ENCODE measurements at regions not wholly inside any gene's neighbourhood (a gene's known extent, or its start where the extent isn't known, plus 50 kb on each side); places are given as distances from the start of the nearest gene placed in this dataset.

- Mint-ChIP-seq H3K4me1 (peaks cover 0 to 2% (median 0%) of the 10 kb centered on the region in 4 donors), H3K9me3 (peaks cover 0 to 14% (median 4%) of the 10 kb centered on the region in 7 donors), H3K36me3 (no peaks in the 10 kb centered on the region), H3K27ac (no peak overlapping the region), H3K4me3 (no peak overlapping the region), H3K27me3 (peaks cover 4% of the 10 kb centered on the region)
- DNase-seq: no peak
- Histone ChIP-seq H3K36me3 (ENCODE audit: control insufficient read depth, insufficient read depth, low read length) (no peaks in the 10 kb centered on the region), H3K9me3 (ENCODE audit: control insufficient read depth in 2 of 2, low read length in 2 of 2) (no peaks in the 10 kb centered on the region), H3K4me1 (ENCODE audit: control insufficient read depth, insufficient read depth, low read length, poor library complexity, severe bottlenecking) (no peaks in the 10 kb centered on the region), H3K27me3 (ENCODE audit: control insufficient read depth, insufficient read depth, low read length) (no peaks in the 10 kb centered on the region), H3K4me3 (ENCODE audit: low read depth, low read length) (no peak overlapping the region), H3K27ac (ENCODE audit: insufficient read depth, low read length, poor library complexity, severe bottlenecking) (no peak overlapping the region)
- no peak for ATAC-seq (ENCODE audit: low read depth in 2 of 2)
These were observed 1539.5 kb upstream of the TMEM132C start for GRCh38 chr12:126727218-126728075.

DNA sequence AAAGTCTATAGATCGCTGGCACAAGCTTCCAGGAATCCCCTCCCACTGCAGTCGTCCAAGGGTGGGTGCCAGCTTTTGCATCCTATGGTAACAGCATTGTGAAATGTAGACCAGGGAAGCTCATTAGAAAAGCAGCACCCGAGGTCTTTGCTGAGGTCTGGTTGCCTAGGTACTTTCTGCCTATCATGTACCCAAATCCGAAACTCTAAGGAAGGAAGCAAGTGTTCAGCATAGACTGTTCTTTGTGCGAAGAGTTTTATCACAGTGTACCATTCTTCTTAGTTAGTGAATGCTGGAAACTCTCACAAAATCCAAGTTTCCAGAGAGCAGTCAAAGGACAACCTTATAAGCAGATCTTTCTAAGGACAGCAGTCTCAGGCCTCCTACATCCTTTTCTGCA lies 1532.7 kb upstream of the TMEM132C start:
- Histone ChIP-seq H3K36me3 (ENCODE audit: control insufficient read depth, insufficient read depth, low read length) (no peaks in the 10 kb centered on the region), H3K4me1 (ENCODE audit: control insufficient read depth, insufficient read depth, low read length, poor library complexity, severe bottlenecking) (no peaks in the 10 kb centered on the region), H3K27me3 (ENCODE audit: control insufficient read depth, insufficient read depth, low read length) (no peaks in the 10 kb centered on the region), H3K27ac (ENCODE audit: insufficient read depth, low read length, poor library complexity, severe bottlenecking) (no peak overlapping the region), H3K4me3 (ENCODE audit: low read depth, low read length) (no peak overlapping the region), H3K9me3 (ENCODE audit: control insufficient read depth in 2 of 2, low read length in 2 of 2) (no peaks in the 10 kb centered on the region)
- Mint-ChIP-seq H3K4me3 (no peak overlapping the region), H3K27ac (no peak overlapping the region), H3K36me3 (no peaks in the 10 kb centered on the region), H3K27me3 (no peaks in the 10 kb centered on the region), H3K4me1 (no peaks in the 10 kb centered on the region), H3K9me3 (peaks cover 0 to 8% (median 2%) of the 10 kb centered on the region in 7 donors)
- ATAC-seq (ENCODE audit: low read depth in 2 of 2) (no peak), DNase-seq (no peak)

- no peaks in the 10 kb centered on the region for H3K27me3 ChIP-seq (ENCODE audit: control insufficient read depth, insufficient read depth, low read length)
- H3K9me3 Mint-ChIP-seq: peaks cover 0 to 8% (median 1%) of the 10 kb centered on the region in 7 donors
These were observed 1532.3 kb upstream of the TMEM132C start for GRCh38 chr12:126734710-126735109.

DNA sequence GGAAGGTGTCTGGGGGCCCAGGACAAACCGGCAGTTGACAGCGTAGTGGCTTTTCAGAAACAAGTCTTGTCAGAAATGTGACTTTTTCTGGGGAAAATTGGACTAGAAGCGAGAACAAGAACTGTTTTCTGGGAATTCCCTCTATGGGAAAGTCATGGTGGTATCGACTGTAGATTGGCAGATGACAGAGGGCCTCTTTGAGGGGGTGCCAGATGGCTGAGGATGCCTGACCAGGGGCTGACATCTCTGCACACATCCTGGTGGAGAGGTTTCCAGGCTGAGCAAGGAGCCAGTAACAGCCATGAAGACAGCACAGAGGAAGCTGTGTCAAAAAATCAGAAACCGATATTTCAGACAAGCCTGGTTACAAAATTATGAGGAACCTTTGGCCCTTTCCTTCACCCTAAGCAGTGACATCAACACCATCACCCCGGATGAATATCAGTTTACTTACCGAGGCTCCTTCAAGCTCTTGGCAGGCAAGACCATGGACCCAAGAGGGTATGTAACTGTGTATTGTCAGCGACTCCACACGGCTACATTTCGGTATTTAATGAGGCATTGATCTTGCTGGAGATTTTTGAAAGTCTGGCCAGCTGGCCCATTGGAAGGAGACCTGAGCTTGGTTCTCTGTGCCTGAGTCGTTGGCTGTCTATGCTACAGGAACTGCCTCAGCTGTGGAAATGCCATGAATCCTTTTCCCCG lies 1525.3 kb upstream of the TMEM132C start:
- Mint-ChIP-seq H3K4me3 (no peak overlapping the region), H3K4me1 (peaks cover 0 to 5% (median 0%) of the 10 kb centered on the region in 4 donors), H3K27me3 (no peaks in the 10 kb centered on the region), H3K9me3 (peaks cover 0 to 8% (median 2%) of the 10 kb centered on the region in 7 donors), H3K27ac (no peak overlapping the region), H3K36me3 (no peaks in the 10 kb centered on the region)
- ATAC-seq (ENCODE audit: low read depth in 2 of 2) (no peak), DNase-seq (no peak)
- no peak overlapping the region for H3K4me3 ChIP-seq (ENCODE audit: low read depth, low read length)
- H3K9me3 ChIP-seq (ENCODE audit: control insufficient read depth in 2 of 2, low read length in 2 of 2): no peaks in the 10 kb centered on the region
- no peaks in the 10 kb centered on the region for H3K27me3 ChIP-seq (ENCODE audit: control insufficient read depth, insufficient read depth, low read length)
- no peaks in the 10 kb centered on the region for H3K4me1 ChIP-seq (ENCODE audit: control insufficient read depth, insufficient read depth, low read length, poor library complexity, severe bottlenecking)
- H3K27ac ChIP-seq (ENCODE audit: insufficient read depth, low read length, poor library complexity, severe bottlenecking): no peak overlapping the region
- H3K36me3 ChIP-seq (ENCODE audit: control insufficient read depth, insufficient read depth, low read length): no peaks in the 10 kb centered on the region

More at GRCh38 chr12:126734710-126735109, 1532.3 kb upstream of the TMEM132C start:
- Mint-ChIP-seq H3K4me3 (no peak overlapping the region), H3K27ac (no peak overlapping the region), H3K4me1 (no peaks in the 10 kb centered on the region), H3K27me3 (no peaks in the 10 kb centered on the region), H3K36me3 (no peaks in the 10 kb centered on the region)
- Histone ChIP-seq H3K4me1 (ENCODE audit: control insufficient read depth, insufficient read depth, low read length, poor library complexity, severe bottlenecking) (no peaks in the 10 kb centered on the region), H3K4me3 (ENCODE audit: low read depth, low read length) (no peak overlapping the region), H3K27ac (ENCODE audit: insufficient read depth, low read length, poor library complexity, severe bottlenecking) (no peak overlapping the region), H3K9me3 (ENCODE audit: control insufficient read depth in 2 of 2, low read length in 2 of 2) (no peaks in the 10 kb centered on the region), H3K36me3 (ENCODE audit: control insufficient read depth, insufficient read depth, low read length) (no peaks in the 10 kb centered on the region)
- no peak for DNase-seq
- no peak for ATAC-seq (ENCODE audit: low read depth in 2 of 2)

- H3K4me1 Mint-ChIP-seq: peaks cover 0 to 5% (median 0%) of the 10 kb centered on the region in 4 donors
- Histone ChIP-seq H3K27me3 (ENCODE audit: control insufficient read depth, insufficient read depth, low read length) (no peaks in the 10 kb centered on the region), H3K4me3 (ENCODE audit: low read depth, low read length) (no peak overlapping the region), H3K27ac (ENCODE audit: insufficient read depth, low read length, poor library complexity, severe bottlenecking) (no peak overlapping the region), H3K4me1 (ENCODE audit: control insufficient read depth, insufficient read depth, low read length, poor library complexity, severe bottlenecking) (no peaks in the 10 kb centered on the region), H3K9me3 (ENCODE audit: control insufficient read depth in 2 of 2, low read length in 2 of 2) (no peaks in the 10 kb centered on the region), H3K36me3 (ENCODE audit: control insufficient read depth, insufficient read depth, low read length) (no peaks in the 10 kb centered on the region)
- peaks cover 0 to 6% (median 2%) of the 10 kb centered on the region in 7 donors for H3K9me3 Mint-ChIP-seq
- no peaks in the 10 kb centered on the region for H3K27me3 Mint-ChIP-seq
- no peak overlapping the region for H3K4me3 Mint-ChIP-seq
- no peak overlapping the region for H3K27ac Mint-ChIP-seq
- H3K36me3 Mint-ChIP-seq: no peaks in the 10 kb centered on the region
- no peak for DNase-seq
- no peak for ATAC-seq (ENCODE audit: low read depth in 2 of 2)
These were observed 1524.7 kb upstream of the TMEM132C start for GRCh38 chr12:126742241-126742641.

DNA sequence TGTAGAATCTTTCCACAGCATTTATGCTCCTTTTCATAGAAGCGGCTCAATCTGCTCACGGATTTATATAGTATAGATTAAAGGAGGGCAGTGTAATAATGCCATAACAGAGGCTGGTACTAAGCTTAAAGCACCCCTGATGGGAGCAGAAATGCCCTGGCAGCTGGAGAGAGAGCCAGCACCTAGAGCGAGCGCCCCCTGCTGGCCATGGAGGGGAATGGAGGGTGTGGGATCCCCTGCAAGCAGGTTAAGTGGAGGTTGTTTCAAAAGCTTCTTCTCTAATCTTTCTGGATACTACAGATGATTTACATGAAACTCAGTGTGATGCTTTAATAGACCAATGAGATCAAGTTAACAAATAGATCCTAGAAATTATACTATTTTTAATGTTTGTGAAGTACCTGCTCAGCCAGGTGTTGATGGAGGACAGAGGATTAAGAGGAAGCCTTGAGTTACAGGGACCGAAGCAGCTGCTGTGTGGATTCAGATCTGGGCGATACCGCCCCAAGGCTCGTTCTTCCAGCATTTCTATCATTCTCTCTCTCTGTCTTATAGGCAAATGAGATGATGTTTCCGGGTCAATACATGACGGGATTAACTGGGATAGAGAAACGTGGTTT lies 1519.3 kb upstream of the TMEM132C start:
- no peaks in the 10 kb centered on the region for H3K4me1 Mint-ChIP-seq
- Histone ChIP-seq H3K27me3 (ENCODE audit: control insufficient read depth, insufficient read depth, low read length) (no peaks in the 10 kb centered on the region), H3K27ac (ENCODE audit: insufficient read depth, low read length, poor library complexity, severe bottlenecking) (no peak overlapping the region), H3K4me3 (ENCODE audit: low read depth, low read length) (no peak overlapping the region), H3K36me3 (ENCODE audit: control insufficient read depth, insufficient read depth, low read length) (no peaks in the 10 kb centered on the region), H3K4me1 (ENCODE audit: control insufficient read depth, insufficient read depth, low read length, poor library complexity, severe bottlenecking) (no peaks in the 10 kb centered on the region), H3K9me3 (ENCODE audit: control insufficient read depth in 2 of 2, low read length in 2 of 2) (no peaks in the 10 kb centered on the region)
- no peaks in the 10 kb centered on the region for H3K36me3 Mint-ChIP-seq
- H3K27ac Mint-ChIP-seq: no peak overlapping the region
- no peaks in the 10 kb centered on the region for H3K27me3 Mint-ChIP-seq
- H3K4me3 Mint-ChIP-seq: no peak overlapping the region
- DNase-seq (peak in 2 of 3 donors; percentile 18 to 26), ATAC-seq (ENCODE audit: low read depth in 2 of 2) (no peak)
- peaks cover 0 to 4% (median 0%) of the 10 kb centered on the region in 7 donors for H3K9me3 Mint-ChIP-seq

DNA sequence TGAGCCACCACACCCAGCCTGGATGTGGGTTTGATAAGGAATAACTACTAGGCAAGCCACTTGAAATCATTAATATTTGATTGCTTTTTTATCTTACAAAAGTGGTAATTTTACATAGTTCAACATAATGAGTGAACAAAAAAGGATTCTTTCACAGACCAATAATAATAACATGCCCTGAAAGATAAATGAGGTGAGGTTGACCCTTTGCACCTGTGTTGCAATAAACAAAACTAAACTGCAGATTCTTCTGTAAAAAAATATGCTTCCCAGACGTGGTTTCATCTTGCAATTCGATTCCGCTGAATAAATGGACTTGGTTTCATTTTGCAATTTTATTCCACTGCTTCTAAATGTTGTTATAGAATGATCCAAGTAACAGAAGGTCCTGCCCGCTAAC lies 1514.9 kb upstream of the TMEM132C start:
- no peaks in the 10 kb centered on the region for H3K36me3 ChIP-seq (ENCODE audit: control insufficient read depth, insufficient read depth, low read length)
- H3K9me3 Mint-ChIP-seq: peaks cover 0 to 10% (median 3%) of the 10 kb centered on the region in 7 donors
- DNase-seq (no peak), ATAC-seq (ENCODE audit: low read depth in 2 of 2) (no peak)
- H3K4me3 ChIP-seq (ENCODE audit: low read depth, low read length): no peak overlapping the region
- H3K27ac ChIP-seq (ENCODE audit: insufficient read depth, low read length, poor library complexity, severe bottlenecking): no peak overlapping the region
- H3K27me3 ChIP-seq (ENCODE audit: control insufficient read depth, insufficient read depth, low read length): no peaks in the 10 kb centered on the region
- no peaks in the 10 kb centered on the region for H3K4me1 Mint-ChIP-seq
- H3K36me3 Mint-ChIP-seq: no peaks in the 10 kb centered on the region
- no peaks in the 10 kb centered on the region for H3K9me3 ChIP-seq (ENCODE audit: control insufficient read depth in 2 of 2, low read length in 2 of 2)
- H3K27ac Mint-ChIP-seq: no peak overlapping the region
- H3K27me3 Mint-ChIP-seq: no peaks in the 10 kb centered on the region
- H3K4me3 Mint-ChIP-seq: no peak overlapping the region
- no peaks in the 10 kb centered on the region for H3K4me1 ChIP-seq (ENCODE audit: control insufficient read depth, insufficient read depth, low read length, poor library complexity, severe bottlenecking)
